GM20431 (cell line): ENCODE measurements at regions not wholly inside any gene's neighbourhood (a gene's known extent, or its start where the extent isn't known, plus 50 kb on each side); places are given as distances from the start of the nearest gene placed in this dataset.

Experiments
- in situ Hi-C: fragments of 300-500 bp; cut with MseI, MboI; formaldehyde crosslinking; loops from one replicate; pipeline ENCODE4 v1.15.0; 2020; ENCODE audit warnings: low sequenced_read_pairs; ENCODE audit not compliant: unreplicated experiment

GRCh38 chr5:61869333-61869732 lies 436.7 kb upstream of the KIF2A start:
- in situ Hi-C loops = no loop called here

GRCh38 chr5:61878471-61878870 lies 427.5 kb upstream of the KIF2A start:
- in situ Hi-C loops = no loop called here

- in situ Hi-C loops = no loop called here
Measured at GRCh38 chr5:61881821-61882487, 424.1 kb upstream of the KIF2A start.

- in situ Hi-C loops = no loop called here
Measured at GRCh38 chr5:61882901-61883500, 423.0 kb upstream of the KIF2A start.

GRCh38 chr5:61884252-61884855 lies 421.7 kb upstream of the KIF2A start:
- in situ Hi-C loops = no loop called here

GRCh38 chr5:61886214-61886613 lies 419.8 kb upstream of the KIF2A start:
- in situ Hi-C loops = no loop called here

- in situ Hi-C loops = no loop called here
Measured at GRCh38 chr5:61887271-61887670, 418.7 kb upstream of the KIF2A start.

- in situ Hi-C loops = no loop called here
Measured at GRCh38 chr5:61894046-61894445, 412.0 kb upstream of the KIF2A start.

GRCh38 chr5:61896811-61897210 lies 409.2 kb upstream of the KIF2A start:
- in situ Hi-C loops = no loop called here

GRCh38 chr5:61897251-61897650 lies 408.8 kb upstream of the KIF2A start:
- in situ Hi-C loops = no loop called here

GRCh38 chr5:61901997-61902396 lies 404.0 kb upstream of the KIF2A start:
- in situ Hi-C loops = no loop called here

GRCh38 chr5:61904730-61905129 lies 401.3 kb upstream of the KIF2A start:
- in situ Hi-C loops = no loop called here

GRCh38 chr5:61905613-61906012 lies 400.4 kb upstream of the KIF2A start:
- in situ Hi-C loops = no loop called here

GRCh38 chr5:61906820-61907219 lies 399.2 kb upstream of the KIF2A start:
- in situ Hi-C loops = no loop called here

GRCh38 chr5:61907995-61908394 lies 398.0 kb upstream of the KIF2A start:
- in situ Hi-C loops = no loop called here

- in situ Hi-C loops = no loop called here
Measured at GRCh38 chr5:61910771-61911170, 395.2 kb upstream of the KIF2A start.

GRCh38 chr5:61912559-61912958 lies 393.4 kb upstream of the KIF2A start:
- in situ Hi-C loops = no loop called here

GRCh38 chr5:61915646-61916045 lies 390.4 kb upstream of the KIF2A start:
- in situ Hi-C loops = no loop called here

GRCh38 chr5:61916621-61917620 lies 389.1 kb upstream of the KIF2A start:
- in situ Hi-C loops = no loop called here

- in situ Hi-C loops = no loop called here
Measured at GRCh38 chr5:61918611-61919010, 387.4 kb upstream of the KIF2A start.
